ENCODE measurements at regions not wholly inside any gene's neighbourhood (a gene's known extent, or its start where the extent isn't known, plus 50 kb on each side); places are given as distances from the start of the nearest gene placed in this dataset.

DNA sequence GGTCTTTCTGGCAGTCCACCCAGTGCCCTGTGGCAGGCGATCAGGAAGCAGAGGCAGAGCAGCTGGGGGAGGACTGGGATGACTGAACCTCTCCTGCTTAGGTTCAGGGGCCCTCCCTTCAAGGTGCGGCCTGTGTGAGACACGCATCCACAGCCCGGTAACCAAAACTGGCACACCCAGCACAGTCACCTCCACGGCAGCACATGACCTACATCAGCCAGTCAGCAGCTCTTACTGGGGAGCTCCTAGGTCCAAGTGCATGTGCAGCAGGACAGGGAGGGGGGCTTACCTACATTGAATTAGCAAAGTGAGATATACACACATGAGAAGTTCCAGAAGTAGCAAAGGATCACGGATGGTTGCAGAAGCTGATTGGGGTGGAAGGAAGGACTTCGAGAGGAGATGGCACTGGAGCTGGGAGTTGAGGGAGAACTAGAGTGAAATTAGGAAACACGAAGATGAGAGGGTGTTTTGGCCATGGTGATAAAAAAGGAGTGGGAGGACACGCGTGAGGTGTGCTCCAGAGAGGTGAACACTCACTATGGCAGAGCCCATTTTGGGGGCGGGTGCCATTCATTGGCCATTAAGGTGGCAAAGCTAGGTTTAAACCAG lies 51.4 kb upstream of the IRF2BP2 start:
- TF ChIP-seq, protein P1, sequence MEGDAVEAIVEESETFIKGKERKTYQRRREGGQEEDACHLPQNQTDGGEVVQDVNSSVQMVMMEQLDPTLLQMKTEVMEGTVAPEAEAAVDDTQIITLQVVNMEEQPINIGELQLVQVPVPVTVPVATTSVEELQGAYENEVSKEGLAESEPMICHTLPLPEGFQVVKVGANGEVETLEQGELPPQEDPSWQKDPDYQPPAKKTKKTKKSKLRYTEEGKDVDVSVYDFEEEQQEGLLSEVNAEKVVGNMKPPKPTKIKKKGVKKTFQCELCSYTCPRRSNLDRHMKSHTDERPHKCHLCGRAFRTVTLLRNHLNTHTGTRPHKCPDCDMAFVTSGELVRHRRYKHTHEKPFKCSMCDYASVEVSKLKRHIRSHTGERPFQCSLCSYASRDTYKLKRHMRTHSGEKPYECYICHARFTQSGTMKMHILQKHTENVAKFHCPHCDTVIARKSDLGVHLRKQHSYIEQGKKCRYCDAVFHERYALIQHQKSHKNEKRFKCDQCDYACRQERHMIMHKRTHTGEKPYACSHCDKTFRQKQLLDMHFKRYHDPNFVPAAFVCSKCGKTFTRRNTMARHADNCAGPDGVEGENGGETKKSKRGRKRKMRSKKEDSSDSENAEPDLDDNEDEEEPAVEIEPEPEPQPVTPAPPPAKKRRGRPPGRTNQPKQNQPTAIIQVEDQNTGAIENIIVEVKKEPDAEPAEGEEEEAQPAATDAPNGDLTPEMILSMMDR (IDR thresholded peaks at IDR 0.05; ENCODE audit: low read depth, low read length, missing control alignments) = no peak
- no peak for DNase-seq (ENCODE audit: low read depth)
- no peak overlapping the region for H3K4me3 ChIP-seq (ENCODE audit: low read depth, low read length)

DNA sequence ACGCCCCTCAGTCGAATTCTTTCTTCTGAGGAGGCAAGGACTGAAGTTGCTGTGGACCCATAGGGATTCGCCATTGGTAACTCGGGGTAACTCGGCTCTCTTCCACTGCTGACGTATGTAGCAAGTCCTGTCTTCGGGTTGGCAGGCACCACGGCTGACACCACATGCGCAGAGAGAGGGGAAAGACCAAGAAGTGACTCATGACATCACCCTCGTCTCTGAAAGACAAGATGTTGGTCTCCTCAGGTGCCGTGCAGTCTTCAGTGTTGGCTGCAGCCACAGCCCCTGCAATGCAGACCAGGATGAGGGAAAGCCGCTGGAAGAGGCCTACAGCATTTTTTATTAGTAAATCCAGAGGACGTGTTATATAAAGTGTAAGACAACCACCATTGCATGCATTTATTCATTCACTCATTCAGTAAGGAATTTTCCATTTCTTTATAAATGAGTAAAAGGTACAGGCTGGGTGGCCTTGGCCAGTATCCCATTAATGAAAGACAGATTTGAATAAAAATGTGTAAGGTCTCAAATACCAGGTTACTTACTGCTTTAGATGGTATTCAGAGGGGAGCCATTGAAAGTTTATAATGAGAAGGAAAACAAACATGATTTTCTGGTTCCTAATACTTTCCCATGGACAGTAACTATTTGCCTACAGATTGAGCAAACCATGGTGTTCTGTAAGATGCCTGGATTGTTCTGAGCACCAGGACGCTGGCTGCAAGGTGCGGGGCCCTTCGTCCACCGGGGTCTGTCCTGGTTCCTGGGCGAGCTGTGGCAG lies 50.7 kb upstream of the IRF2BP2 start:
- TF ChIP-seq, protein P1 (IDR thresholded peaks at IDR 0.05; ENCODE audit: low read depth, low read length, missing control alignments) = no peak
- no peak overlapping the region for H3K4me3 ChIP-seq (ENCODE audit: low read depth, low read length)
- DNase-seq (ENCODE audit: low read depth) = no peak

Measured in GM12864 (cell line).